HTR-8/SVneo (cell line): ENCODE measurements at regions not wholly inside any gene's neighbourhood (a gene's known extent, or its start where the extent isn't known, plus 50 kb on each side); places are given as distances from the start of the nearest gene placed in this dataset.

Experiments
- DNase-seq: peaks from one replicate; pipeline ENCODE4 v3.0.0; 2011; ENCODE audit warnings: low spot score, mixed read lengths; ENCODE audit not compliant: insufficient read length
- FAIRE-seq: peaks from 2 replicates; lab custom pipeline; 2011; peaks lifted over from hg19 to GRCh38; lab: Jason Lieb, UNC

- DNase-seq: no peak
- FAIRE-seq: no peak
Observed at GRCh38 chr9:86800681-86801080, 146.6 kb downstream of the GAS1 start.

GRCh38 chr9:86798966-86799365 lies 148.3 kb downstream of the GAS1 start:
- no peak for DNase-seq
- no peak for FAIRE-seq

- FAIRE-seq: no peak
- DNase-seq: no peak
Observed at GRCh38 chr9:86796666-86797065, 150.6 kb downstream of the GAS1 start.

GRCh38 chr9:86795823-86796553 lies 151.3 kb downstream of the GAS1 start:
- no peak for FAIRE-seq
- no peak for DNase-seq

- FAIRE-seq (no peak), DNase-seq (no peak)
Observed at GRCh38 chr9:86795047-86795442, 152.3 kb downstream of the GAS1 start.

GRCh38 chr9:86794391-86795046 lies 152.8 kb downstream of the GAS1 start:
- FAIRE-seq (no peak), DNase-seq (no peak)

- DNase-seq: no peak
- no peak for FAIRE-seq
Observed at GRCh38 chr9:86792136-86792535, 155.2 kb downstream of the GAS1 start.

GRCh38 chr9:86790805-86791204 lies 156.5 kb downstream of the GAS1 start:
- DNase-seq: no peak
- no peak for FAIRE-seq

- FAIRE-seq: no peak
- no peak for DNase-seq
Observed at GRCh38 chr9:86788456-86788855, 158.8 kb downstream of the GAS1 start.

- no peak for DNase-seq
- no peak for FAIRE-seq
Observed at GRCh38 chr9:86783884-86784283, 163.4 kb downstream of the GAS1 start.

GRCh38 chr9:86782831-86783230 lies 164.5 kb downstream of the GAS1 start:
- DNase-seq (no peak), FAIRE-seq (no peak)

- DNase-seq (no peak), FAIRE-seq (no peak)
Observed at GRCh38 chr9:86778761-86779160, 168.5 kb downstream of the GAS1 start.

- FAIRE-seq (no peak), DNase-seq (no peak)
Observed at GRCh38 chr9:86775718-86776117, 171.6 kb downstream of the GAS1 start.

GRCh38 chr9:86774116-86774515 lies 173.2 kb downstream of the GAS1 start:
- FAIRE-seq: no peak
- no peak for DNase-seq

- no peak for FAIRE-seq
- DNase-seq: no peak
Observed at GRCh38 chr9:86773422-86773945, 173.8 kb downstream of the GAS1 start.

- no peak for FAIRE-seq
- DNase-seq: no peak
Observed at GRCh38 chr9:86772635-86772993, 174.7 kb downstream of the GAS1 start.

- DNase-seq (no peak), FAIRE-seq (no peak)
Observed at GRCh38 chr9:86771941-86772634, 175.2 kb downstream of the GAS1 start.

GRCh38 chr9:86771420-86771819 lies 175.9 kb downstream of the GAS1 start:
- no peak for FAIRE-seq
- DNase-seq: no peak

- FAIRE-seq (no peak), DNase-seq (no peak)
Observed at GRCh38 chr9:86768709-86769108, 178.6 kb downstream of the GAS1 start.

GRCh38 chr9:86768020-86768419 lies 179.3 kb downstream of the GAS1 start:
- no peak for FAIRE-seq

GRCh38 chr9:86767373-86767772 lies 179.9 kb downstream of the GAS1 start:
- DNase-seq (no peak), FAIRE-seq (no peak)

More at GRCh38 chr9:86768020-86768419, 179.3 kb downstream of the GAS1 start:
- no peak for DNase-seq
